B cell (primary cell): ENCODE measurements at regions not wholly inside any gene's neighbourhood (a gene's known extent, or its start where the extent isn't known, plus 50 kb on each side); places are given as distances from the start of the nearest gene placed in this dataset.

Experiments
- ATAC-seq: fragments of 200-7000 bp; cut with Tn5 transposase; one replicate; pipeline ENCODE4 v1.10.0; 2021; ENCODE audit warnings: low read depth, mild to moderate bottlenecking, moderate number of reproducible peaks, moderate library complexity
- CTCF ChIA-PET: fragments of 350-600 bp; sonication (Branson Sonifier 250); formaldehyde crosslinking; loops from one replicate; lab custom pipeline; 2021; ENCODE audit warnings: antibody characterized with exemption, inconsistent platforms; lab: Charles Lee
- POLR2A ChIA-PET: fragments of 350-600 bp; sonication (Branson Sonifier 250); formaldehyde crosslinking; loops from one replicate; lab custom pipeline; 2021; ENCODE audit warnings: antibody characterized with exemption; lab: Charles Lee
- DNase-seq: peaks from one replicate; pipeline ENCODE4 v3.0.0; 2013
- H2AFZ ChIP-seq: 2 replicates; pipeline ENCODE4 v1.6.1; 2012; ENCODE audit warnings: mild to moderate bottlenecking, low read depth, low read length; ENCODE audit not compliant: insufficient read depth, poor library complexity, severe bottlenecking
- H3K27ac ChIP-seq, 2 donors: 1 replicate in 1 of 2; 2 replicates in 1 of 2; pipeline ENCODE4 v1.5.1; 2012 to 2013; ENCODE audit warnings: low read length in 2 of 2, mild to moderate bottlenecking in 2 of 2, moderate library complexity in 1 of 2
- H3K27me3 ChIP-seq, 4 experiments: fragments of 200-600 bp in 1 of 4; sonication (generic) in 1 of 4; replicated peaks in 1 of 4; 1 replicate in 2 of 4; 2 replicates in 2 of 4; pipeline versions ENCODE4 v1.6.1 to v1.7.0; 2013 to 2016; ENCODE audit warnings: low read length in 3 of 4, mild to moderate bottlenecking in 2 of 4, mixed read lengths in 1 of 4, moderate library complexity in 1 of 4; ENCODE audit not compliant: insufficient read depth in 4 of 4, control insufficient read depth in 3 of 4; ENCODE audit errors: control extremely low read depth in 1 of 4
- H3K36me3 ChIP-seq, 2 experiments: replicated peaks in 1 of 2; 1 replicate in 1 of 2; 2 replicates in 1 of 2; pipeline versions ENCODE4 v1.6.1 to v1.7.1; 2013; ENCODE audit warnings: low read length in 1 of 2; ENCODE audit not compliant: insufficient read depth in 2 of 2, control insufficient read depth in 1 of 2; ENCODE audit errors: control extremely low read depth in 1 of 2, extremely low read depth in 1 of 2
- H3K4me1 ChIP-seq, 2 donors: fragments of 200-600 bp in 1 of 2; sonication (generic) in 1 of 2; 1 replicate in 1 of 2; 2 replicates in 1 of 2; pipeline versions ENCODE4 v1.5.1 to v1.6.1; 2013 to 2017; ENCODE audit warnings: low read length in 2 of 2; ENCODE audit not compliant: control insufficient read depth in 2 of 2, insufficient read depth in 2 of 2
- H3K4me2 ChIP-seq: replicated peaks from 2 replicates; pipeline ENCODE3; 2012; ENCODE audit warnings: mild to moderate bottlenecking, low read depth, low read length; ENCODE audit not compliant: poor library complexity, severe bottlenecking
- H3K4me3 ChIP-seq, 5 experiments: fragments of 200-600 bp in 1 of 5; sonication (generic) in 1 of 5; 1 replicate in 3 of 5; 2 replicates in 2 of 5; pipeline versions ENCODE4 v1.5.1 to v1.7.0; 2011 to 2016; ENCODE audit warnings: low read length in 4 of 5, mild to moderate bottlenecking in 4 of 5, low read depth in 2 of 5, control low read depth in 1 of 5, moderate library complexity in 1 of 5; ENCODE audit not compliant: insufficient read depth in 1 of 5; ENCODE audit errors: control extremely low read depth in 1 of 5, extremely low read depth in 1 of 5
- H3K79me2 ChIP-seq: fragments of 200-600 bp; sonication (generic); one replicate; pipeline ENCODE4 v1.6.0; 2016; ENCODE audit warnings: low read length; ENCODE audit not compliant: control insufficient read depth, insufficient read depth
- H3K9ac ChIP-seq: fragments of 200-600 bp; sonication (generic); 2 replicates; pipeline ENCODE4 v1.6.1; 2017; ENCODE audit warnings: mild to moderate bottlenecking, low read length, moderate library complexity
- H3K9me3 ChIP-seq, 3 donors: one replicate each; pipeline versions ENCODE4 v1.6.1 to v1.7.1; 2013; ENCODE audit warnings: low read length in 2 of 3; ENCODE audit not compliant: control insufficient read depth in 2 of 3, insufficient read depth in 1 of 3; ENCODE audit errors: control extremely low read depth in 1 of 3
- H4K20me1 ChIP-seq: 2 replicates; pipeline ENCODE4 v1.6.0; 2012; ENCODE audit warnings: mild to moderate bottlenecking, low read length; ENCODE audit not compliant: insufficient read depth, control insufficient read depth, poor library complexity, severe bottlenecking
- H3K27ac Mint-ChIP-seq: one replicate; pipeline ENCODE4 v1.8.0; 2021; ENCODE audit warnings: mixed read lengths
- H3K27me3 Mint-ChIP-seq: one replicate; pipeline ENCODE4 v1.8.0; 2021; ENCODE audit warnings: mixed read lengths
- H3K4me1 Mint-ChIP-seq: one replicate; pipeline ENCODE4 v1.8.0; 2021; ENCODE audit warnings: mixed read lengths
- H3K4me3 Mint-ChIP-seq: one replicate; pipeline ENCODE4 v1.8.0; 2021; ENCODE audit warnings: mixed read lengths
- H3K9me3 Mint-ChIP-seq: one replicate; pipeline ENCODE4 v1.8.0; 2022; ENCODE audit warnings: mixed read lengths; ENCODE audit not compliant: insufficient read depth
- CTCF ChIP-seq: fragments of 200-600 bp; IDR thresholded peaks from one replicate; pipeline ENCODE4 v1.8.0; 2022; ENCODE audit warnings: antibody characterized with exemption, mild to moderate bottlenecking
- EZH2 ChIP-seq: IDR thresholded peaks from 2 replicates; pipeline ENCODE4 v1.6.1; 2012; ENCODE audit warnings: borderline replicate concordance, low read depth, mild to moderate bottlenecking, moderate library complexity, low read length; ENCODE audit not compliant: insufficient read depth, poor library complexity, severe bottlenecking
- WGBS: methylation state at CpG from one replicate; pipeline ENCODE4 v1.1.5; 2013; ENCODE audit warnings: missing lambda C conversion rate; ENCODE audit not compliant: insufficient coverage; 5-methylcytosine and 5-hydroxymethylcytosine counted together
- intact Hi-C: fragments of 100-400 bp; cut with micrococcal nuclease; formaldehyde crosslinking; loops from one replicate; pipeline ENCODE4 v1.10.0; 2022

DNA sequence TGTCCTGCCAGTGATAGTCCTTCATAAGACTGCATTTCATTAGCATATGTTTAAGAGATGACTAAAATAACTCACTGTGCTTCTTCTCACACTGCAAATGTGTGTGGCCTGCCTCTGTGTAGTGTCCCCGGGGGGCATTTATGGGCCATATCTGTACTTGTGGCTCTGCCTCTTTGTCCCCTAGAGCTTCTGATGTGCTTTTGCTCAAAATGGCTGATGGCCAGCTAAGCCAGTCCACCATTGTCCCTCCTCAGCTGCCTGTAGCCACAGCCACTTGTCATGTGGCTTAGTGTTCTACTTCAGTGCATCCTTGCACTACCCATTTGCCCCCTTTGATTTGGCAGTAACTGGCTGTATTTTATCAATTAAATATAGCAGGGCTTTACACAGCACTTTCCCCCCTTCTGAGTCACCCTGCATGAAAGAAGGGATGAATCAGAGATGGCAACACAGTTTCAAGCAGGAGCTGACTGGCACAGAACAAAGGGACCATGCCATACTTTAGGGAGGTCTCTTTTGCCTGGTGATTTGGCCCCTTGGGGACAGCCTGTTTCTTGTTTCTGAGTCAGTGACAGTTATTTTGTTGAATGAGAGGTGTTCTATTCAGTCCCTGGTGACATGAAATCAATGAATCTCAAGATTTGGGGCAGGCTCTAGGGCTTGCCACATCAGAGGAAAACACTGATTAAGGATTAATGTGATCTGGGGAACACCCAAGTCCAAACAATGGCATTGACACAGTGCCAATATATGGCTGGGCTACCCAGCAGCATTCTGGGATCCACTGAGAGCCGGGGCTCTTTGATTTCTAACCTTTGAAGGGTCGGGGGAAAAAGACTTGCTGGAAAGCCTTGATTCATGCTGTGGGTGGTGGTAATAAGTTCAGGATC, 245.5 kb downstream of the SMARCA2 start:
- TF ChIP-seq CTCF: no peak
- no peak for TF ChIP-seq EZH2
- Histone ChIP-seq H2AFZ (no peak overlapping the region), H3K4me3 (no peak overlapping the region), H3K4me2 (no peak overlapping the region), H3K27ac (no peak overlapping the region), H3K36me3 (no peaks in the 10 kb centered on the region), H3K9me3 (no peaks in the 10 kb centered on the region), H3K79me2 (no peaks in the 10 kb centered on the region), H3K27me3 (no peaks in the 10 kb centered on the region), H3K9ac (no peak overlapping the region), H4K20me1 (no peaks in the 10 kb centered on the region), H3K4me1 (peaks cover 21 to 24% of the 10 kb centered on the region in 2 donors)
- ChIA-PET POLR2A (no interaction called here), CTCF (no interaction called here)
- H3K4me1 Mint-ChIP-seq: peaks cover 23% of the 10 kb centered on the region
- H3K27me3 Mint-ChIP-seq: peaks cover 5% of the 10 kb centered on the region
- H3K9me3 Mint-ChIP-seq: no peaks in the 10 kb centered on the region
- no peak for DNase-seq
- no peak overlapping the region for H3K27ac Mint-ChIP-seq
- no peak overlapping the region for H3K4me3 Mint-ChIP-seq
- ATAC-seq: no peak
- intact Hi-C loops: no loop called here
- WGBS: 100% methylated on average over 3 of the region's 3 CpGs

- DNase-seq: no peak
- H3K27me3 ChIP-seq: no peaks in the 10 kb centered on the region
- no peak for TF ChIP-seq CTCF
- TF ChIP-seq EZH2: no peak
- intact Hi-C loops: no loop called here
- H3K4me3 Mint-ChIP-seq: no peak overlapping the region
- ATAC-seq: no peak
- no peak overlapping the region for H3K4me2 ChIP-seq
- no peak overlapping the region for H3K27ac Mint-ChIP-seq
- H3K4me1 Mint-ChIP-seq: peaks cover 23% of the 10 kb centered on the region
- WGBS: 100% methylated on average over 1 of the region's 4 CpGs
- no peaks in the 10 kb centered on the region for H3K9me3 Mint-ChIP-seq
- CTCF ChIA-PET: no interaction called here
- H3K9me3 ChIP-seq: no peaks in the 10 kb centered on the region
- no peaks in the 10 kb centered on the region for H3K36me3 ChIP-seq
- H2AFZ ChIP-seq: no peak overlapping the region
- H3K4me3 ChIP-seq: no peak overlapping the region
- no peaks in the 10 kb centered on the region for H4K20me1 ChIP-seq
- H3K27ac ChIP-seq: no peak overlapping the region
- H3K27me3 Mint-ChIP-seq: no peaks in the 10 kb centered on the region
- POLR2A ChIA-PET: no interaction called here
- H3K4me1 ChIP-seq: peaks cover 21 to 24% of the 10 kb centered on the region in 2 donors
- H3K9ac ChIP-seq: no peak overlapping the region
- H3K79me2 ChIP-seq: no peaks in the 10 kb centered on the region
These were observed 246.4 kb downstream of the SMARCA2 start for GRCh38 chr9:2261421-2262103.
